HG02840 (cell line): ENCODE measurements at regions not wholly inside any gene's neighbourhood (a gene's known extent, or its start where the extent isn't known, plus 50 kb on each side); places are given as distances from the start of the nearest gene placed in this dataset.
"Not testable (repeated sequence)": the region's sequence is repeated elsewhere in the genome, so short reads cannot be mapped to it uniquely, and the experiment has no call there.

Source experiments
- ATAC-seq: cut with Tn5 transposase; IDR thresholded peaks from one replicate; pipeline ENCODE4 v1.9.1; 2021; ENCODE audit warnings: mild to moderate bottlenecking, moderate library complexity, moderate number of reproducible peaks; ENCODE audit not compliant: unreplicated experiment, low FRiP score

DNA sequence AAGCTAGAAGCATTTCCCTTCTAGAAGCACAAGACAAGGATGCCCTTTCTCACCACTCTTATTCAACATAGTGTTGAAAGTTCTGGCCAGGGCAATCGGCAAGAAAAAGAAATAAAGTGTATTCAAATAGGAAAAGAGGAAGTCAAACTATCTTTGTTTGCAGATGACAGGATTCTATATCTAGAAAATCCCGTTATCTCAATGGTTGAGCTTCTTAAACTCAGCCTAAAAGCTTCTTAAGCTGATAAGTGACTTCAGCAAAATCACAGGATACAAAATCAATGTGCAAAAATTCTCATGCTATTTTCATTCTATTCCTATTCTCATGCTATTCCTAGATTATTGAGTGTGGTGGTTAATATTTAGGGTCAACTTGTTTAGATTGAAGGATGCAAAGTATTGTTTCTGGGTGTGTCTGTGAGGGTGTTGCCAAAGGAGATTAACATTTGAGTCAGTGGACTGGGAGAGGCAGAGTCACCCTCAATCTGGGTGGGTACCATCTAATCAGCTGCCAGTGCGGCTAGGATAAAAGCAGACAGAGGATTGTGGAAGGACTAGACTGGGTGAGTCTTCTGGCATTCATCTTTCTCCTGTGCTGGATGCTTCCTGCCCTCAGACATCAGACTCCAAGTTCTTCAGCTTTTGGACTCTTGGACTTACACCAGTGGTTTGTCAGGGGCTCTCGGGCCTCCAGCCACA, 111.9 kb downstream of the LSMEM1 start:
- not testable (repeated sequence) for ATAC-seq

GRCh38 chr7:112594397-112594796, 113.6 kb downstream of the LSMEM1 start:
- no peak for ATAC-seq

DNA sequence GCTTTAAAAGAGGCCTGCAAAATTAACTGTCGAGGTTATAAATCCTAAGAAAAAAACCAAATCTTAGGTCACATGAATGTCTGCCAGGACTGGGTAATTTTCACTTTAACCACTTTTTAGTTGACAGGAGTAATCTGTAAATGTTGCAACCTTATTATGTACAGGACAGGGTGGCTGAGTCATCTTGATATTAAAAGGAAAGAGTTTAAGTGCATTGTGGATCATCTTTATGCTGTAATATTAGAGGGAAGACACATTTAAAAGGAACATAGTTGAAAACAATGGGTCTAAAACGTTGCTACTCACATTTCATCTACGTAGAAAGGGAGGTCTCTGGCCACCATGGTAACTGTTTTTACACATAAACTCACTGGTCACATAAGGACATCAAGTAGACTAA, 115.5 kb downstream of the LSMEM1 start:
- ATAC-seq: no peak

DNA sequence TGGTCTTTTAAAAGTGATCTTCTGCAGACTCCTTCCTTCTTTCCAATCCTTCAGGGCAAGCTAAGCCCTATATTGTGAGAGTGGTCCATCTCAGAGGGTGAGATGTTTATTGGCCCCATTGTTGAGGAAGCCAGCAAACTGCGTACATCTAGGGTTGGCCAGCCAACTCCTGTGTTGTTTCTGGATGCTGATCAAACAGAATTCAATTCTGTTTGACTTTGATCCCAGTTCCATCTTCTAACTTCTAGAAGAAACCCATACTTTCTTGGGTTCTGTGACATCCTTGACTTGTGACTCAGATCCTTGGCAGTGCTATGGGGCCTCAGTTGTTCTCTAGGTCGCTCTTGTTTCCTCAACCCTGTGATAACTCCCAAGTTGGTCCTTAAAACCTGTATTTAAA, 116.2 kb downstream of the LSMEM1 start:
- ATAC-seq: no peak

GRCh38 chr7:112603673-112604072, 122.9 kb downstream of the LSMEM1 start:
- no peak for ATAC-seq

GRCh38 chr7:112610636-112611035, 129.8 kb downstream of the LSMEM1 start:
- ATAC-seq: no peak

GRCh38 chr7:112615701-112616100, 134.9 kb downstream of the LSMEM1 start:
- ATAC-seq: no peak

GRCh38 chr7:112616295-112616694, 135.5 kb downstream of the LSMEM1 start:
- no peak for ATAC-seq

DNA sequence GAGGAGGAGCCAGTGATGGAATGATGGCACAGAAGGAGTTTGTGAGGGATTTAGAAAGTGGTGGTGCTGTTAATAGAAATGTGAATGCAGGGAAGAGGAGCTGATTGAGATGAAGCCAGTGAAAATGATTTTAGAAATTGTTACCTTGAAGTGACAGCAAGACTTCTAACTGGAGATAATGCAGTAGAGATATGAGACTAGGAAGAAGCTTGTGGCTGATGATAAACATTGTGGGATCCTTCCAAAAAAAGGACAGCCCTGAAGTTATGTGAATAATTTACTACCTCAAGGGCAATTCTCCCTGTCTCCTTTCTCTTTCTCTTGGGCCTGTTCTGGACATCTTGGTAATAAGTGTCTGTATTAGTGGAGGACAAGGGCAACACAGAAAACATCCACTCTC, 138.6 kb downstream of the LSMEM1 start:
- ATAC-seq: no peak

- no peak for ATAC-seq
Measured at GRCh38 chr7:112622159-112622715, 141.4 kb downstream of the LSMEM1 start.

DNA sequence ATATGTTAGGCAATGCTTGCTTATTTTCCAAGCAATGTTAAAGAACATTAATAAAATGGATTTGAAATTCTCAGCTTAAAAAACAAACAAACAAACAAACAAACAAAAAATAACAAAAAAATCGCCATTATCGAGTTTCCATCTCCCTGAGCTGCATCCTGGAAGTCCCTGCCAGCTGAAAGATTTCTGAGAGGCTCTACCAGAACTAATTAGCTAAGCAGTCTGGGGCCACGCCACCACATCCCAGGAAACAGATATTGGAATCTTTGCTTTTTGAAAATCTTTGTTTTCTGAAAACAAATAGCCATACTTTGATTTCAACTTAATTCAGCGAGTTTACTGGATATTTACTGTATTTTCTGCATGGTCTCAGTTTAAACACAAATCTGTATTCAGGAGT, 143.6 kb downstream of the LSMEM1 start:
- ATAC-seq: no peak

DNA sequence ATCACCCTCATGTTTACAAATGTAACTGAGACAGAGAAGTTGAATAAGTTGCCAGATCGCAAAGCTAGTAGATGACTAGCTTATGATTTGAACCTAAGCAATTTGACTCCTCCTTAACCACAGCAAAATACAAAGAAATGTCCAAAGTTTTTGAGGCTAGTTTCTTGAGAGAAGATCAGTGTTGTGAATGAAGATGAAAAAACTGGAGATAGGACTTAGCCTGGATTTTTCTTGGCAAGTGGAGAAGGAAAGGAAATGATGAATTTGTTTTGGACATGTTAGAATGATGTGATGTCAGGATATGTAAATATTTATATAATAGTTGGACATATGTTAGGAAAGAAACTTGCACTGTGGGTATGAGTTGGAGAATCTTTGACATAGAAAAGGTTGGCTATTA, 149.8 kb downstream of the LSMEM1 start:
- no peak for ATAC-seq

DNA sequence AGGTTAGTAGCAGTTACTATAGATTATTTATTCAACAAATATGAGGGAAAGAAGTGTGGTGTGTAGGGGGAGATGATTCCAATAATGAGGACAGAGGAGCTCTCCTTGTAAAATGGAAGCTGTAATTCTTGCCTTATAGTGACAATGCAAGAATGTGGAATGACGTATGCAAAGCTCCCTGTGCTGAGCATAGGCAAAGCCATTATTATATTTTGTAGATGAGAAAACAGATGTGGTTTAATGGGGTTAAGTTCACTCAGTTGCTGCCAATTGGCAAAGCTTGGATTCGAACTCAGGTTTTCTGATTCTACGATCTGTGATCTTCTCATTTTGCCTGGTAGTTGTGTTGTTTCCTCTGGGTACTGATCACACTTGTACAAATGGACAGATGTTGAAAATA, 153.3 kb downstream of the LSMEM1 start:
- no peak for ATAC-seq

GRCh38 chr7:112635742-112636141, 154.5 kb downstream of the TMEM168 start:
- ATAC-seq: no peak

GRCh38 chr7:112638675-112639400, 151.4 kb downstream of the TMEM168 start:
- no peak for ATAC-seq

GRCh38 chr7:112640685-112641084, 149.5 kb downstream of the TMEM168 start:
- no peak for ATAC-seq

GRCh38 chr7:112646783-112647182, 143.4 kb downstream of the TMEM168 start:
- no peak for ATAC-seq

DNA sequence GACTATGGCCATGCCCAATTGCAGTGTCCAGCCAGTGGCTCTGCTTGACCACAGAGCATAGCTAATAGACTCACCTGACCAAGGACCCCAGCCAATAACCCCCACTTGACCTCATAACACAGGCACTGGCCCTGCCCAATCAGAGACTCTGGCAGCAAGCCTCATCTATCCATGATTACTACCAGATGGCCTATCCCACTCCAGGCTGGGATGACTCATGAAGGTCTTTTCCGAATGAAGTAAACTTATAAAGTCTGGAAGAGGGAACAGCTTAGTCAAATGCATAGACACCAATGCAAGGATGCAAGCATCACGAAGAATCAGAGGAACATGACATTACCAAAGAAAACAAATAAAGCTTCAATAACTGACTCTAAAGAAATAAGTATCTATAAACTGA, 141.4 kb downstream of the TMEM168 start:
- ATAC-seq: no peak

GRCh38 chr7:112649560-112649959, 140.6 kb downstream of the TMEM168 start:
- no peak for ATAC-seq

DNA sequence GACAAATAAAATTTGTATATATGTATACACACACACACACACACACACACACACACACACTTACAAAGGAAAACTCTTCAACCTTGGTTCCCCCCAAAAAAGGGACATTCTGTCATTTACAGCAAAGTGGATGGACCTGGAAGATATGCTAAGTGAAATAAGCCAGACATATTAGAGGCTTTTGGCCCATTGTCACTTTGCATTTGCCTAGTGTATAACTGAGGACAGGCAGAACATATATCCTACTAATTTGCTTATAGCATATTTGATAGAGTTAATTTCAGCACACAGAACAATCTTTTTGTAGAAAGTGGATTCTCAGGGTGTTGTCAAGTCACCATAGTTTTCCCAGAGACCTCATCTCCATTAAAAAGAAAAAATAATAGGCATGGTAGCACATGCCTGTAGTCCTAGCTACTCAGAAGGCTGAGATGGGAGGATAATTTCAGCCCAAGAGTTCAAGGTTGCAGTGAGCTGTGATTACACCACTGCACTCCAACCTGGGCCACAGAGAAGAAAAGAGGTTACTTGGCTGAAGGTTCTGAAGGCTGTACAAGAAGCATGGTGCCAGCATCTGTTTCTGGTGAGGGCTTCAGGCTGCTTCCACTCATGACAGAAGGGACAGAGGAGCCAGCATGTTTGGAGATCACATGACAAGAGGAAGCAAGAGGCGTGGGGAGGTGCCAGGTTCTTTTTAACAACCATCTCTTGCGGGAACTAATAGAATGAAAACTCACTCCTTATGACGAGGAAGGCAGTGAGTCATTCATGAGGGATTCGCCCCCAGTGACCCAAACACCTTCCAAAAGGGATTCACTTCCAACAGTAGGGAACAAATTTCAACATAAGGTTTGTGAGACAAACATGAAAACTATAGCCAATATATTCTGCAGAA, 135.6 kb downstream of the TMEM168 start:
- ATAC-seq: no peak

DNA sequence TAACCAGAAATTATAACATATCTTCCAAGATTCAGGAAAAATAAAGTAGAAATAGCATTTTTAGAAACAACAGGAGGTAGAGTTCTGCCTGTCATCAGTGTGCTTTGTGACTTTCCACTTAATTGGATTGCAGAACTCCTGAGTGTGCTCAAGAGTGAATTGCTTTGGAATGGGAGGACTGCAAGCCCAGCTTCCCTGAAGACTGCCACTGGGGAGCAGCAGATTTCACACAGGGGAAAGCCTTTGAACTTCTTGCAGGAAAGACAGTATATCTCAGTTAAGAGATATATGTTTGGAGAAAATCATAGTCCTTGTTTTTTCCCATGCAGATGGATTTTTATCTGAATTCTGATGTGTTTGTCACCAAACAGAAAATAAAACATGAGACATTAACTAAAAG, 124.5 kb downstream of the TMEM168 start:
- ATAC-seq: no peak
